ACC112 (cell line): ENCODE measurements at regions not wholly inside any gene's neighbourhood (a gene's known extent, or its start where the extent isn't known, plus 50 kb on each side); places are given as distances from the start of the nearest gene placed in this dataset.
A peak's percentile ranks its signal among the peaks of the same experiment; 100 is the strongest.

Experiments used
- H2AFZ ChIP-seq: fragments of 200-600 bp; sonication (generic); one replicate; pipeline ENCODE4 v1.6.0; 2017; ENCODE audit warnings: antibody characterized with exemption, low read length; ENCODE audit not compliant: unreplicated experiment
- H3K27ac ChIP-seq: fragments of 200-600 bp; sonication (generic); 2 replicates; pipeline ENCODE4 v1.5.1; 2014; ENCODE audit warnings: low read depth, mild to moderate bottlenecking, antibody characterized with exemption, low read length, moderate library complexity
- H3K27me3 ChIP-seq: fragments of 200-600 bp; sonication (generic); 2 replicates; pipeline ENCODE4 v1.6.1; 2014; ENCODE audit warnings: mild to moderate bottlenecking, antibody characterized with exemption, low read length, moderate library complexity, mixed read lengths; ENCODE audit not compliant: insufficient read depth
- H3K36me3 ChIP-seq: fragments of 200-600 bp; sonication (generic); 2 replicates; pipeline ENCODE4 v1.6.1; 2016; ENCODE audit warnings: mild to moderate bottlenecking, antibody characterized with exemption, low read length, moderate library complexity, mixed read lengths; ENCODE audit not compliant: insufficient read depth
- H3K4me1 ChIP-seq: fragments of 200-600 bp; sonication (generic); one replicate; pipeline ENCODE4 v1.6.1; 2016; ENCODE audit warnings: low read length, mixed read lengths; ENCODE audit not compliant: insufficient read depth, unreplicated experiment, control insufficient read depth
- H3K4me3 ChIP-seq: fragments of 200-600 bp; sonication (generic); 2 replicates; pipeline ENCODE4 v1.5.1; 2014; ENCODE audit warnings: mild to moderate bottlenecking, low read depth, low read length
- H3K79me2 ChIP-seq: fragments of 200-600 bp; sonication (generic); one replicate; pipeline ENCODE4 v1.6.0; 2016; ENCODE audit warnings: low read length; ENCODE audit not compliant: control insufficient read depth, unreplicated experiment, insufficient read depth

- no peak overlapping the region for H2AFZ ChIP-seq
- no peak overlapping the region for H3K4me3 ChIP-seq
- no peak overlapping the region for H3K27ac ChIP-seq
- H3K27me3 ChIP-seq: no peaks in the 10 kb centered on the region
- H3K36me3 ChIP-seq: no peaks in the 10 kb centered on the region
- H3K4me1 ChIP-seq: no peaks in the 10 kb centered on the region
- no peaks in the 10 kb centered on the region for H3K79me2 ChIP-seq
These were observed 380.7 kb upstream of the KCNMB2 start for GRCh38 chr3:178155521-178155920.

- no peaks in the 10 kb centered on the region for H3K79me2 ChIP-seq
- no peaks in the 10 kb centered on the region for H3K27me3 ChIP-seq
These were observed 379.9 kb upstream of the KCNMB2 start for GRCh38 chr3:178156301-178156700.

GRCh38 chr3:178159691-178160220 lies 376.5 kb upstream of the KCNMB2 start:
- Histone ChIP-seq H3K79me2 (no peaks in the 10 kb centered on the region), H3K4me3 (no peak overlapping the region), H3K27ac (no peak overlapping the region), H3K4me1 (no peaks in the 10 kb centered on the region), H3K27me3 (no peaks in the 10 kb centered on the region), H2AFZ (no peak overlapping the region), H3K36me3 (no peaks in the 10 kb centered on the region)

More at GRCh38 chr3:178156301-178156700, 379.9 kb upstream of the KCNMB2 start:
- Histone ChIP-seq H3K36me3 (no peaks in the 10 kb centered on the region), H3K27ac (no peak overlapping the region), H2AFZ (peak overlapping the region; percentile 60), H3K4me3 (no peak overlapping the region), H3K4me1 (no peaks in the 10 kb centered on the region)

- Histone ChIP-seq H2AFZ (no peak overlapping the region), H3K27me3 (no peaks in the 10 kb centered on the region), H3K4me1 (peaks cover 45% of the 10 kb centered on the region), H3K4me3 (no peak overlapping the region), H3K79me2 (no peaks in the 10 kb centered on the region), H3K36me3 (no peaks in the 10 kb centered on the region), H3K27ac (peak overlapping the region; percentile 91)
These were observed 366.8 kb upstream of the KCNMB2 start for GRCh38 chr3:178169421-178169820.

GRCh38 chr3:178170698-178171535 lies 365.3 kb upstream of the KCNMB2 start:
- Histone ChIP-seq H2AFZ (no peak overlapping the region), H3K79me2 (no peaks in the 10 kb centered on the region), H3K27me3 (no peaks in the 10 kb centered on the region), H3K4me1 (peaks cover 53% of the 10 kb centered on the region), H3K4me3 (peak overlapping the region; percentile 8; the same call in 1 of the 2 replicates), H3K27ac (peak overlapping the region; percentile 91), H3K36me3 (no peaks in the 10 kb centered on the region)

- Histone ChIP-seq H3K27me3 (no peaks in the 10 kb centered on the region), H3K36me3 (no peaks in the 10 kb centered on the region), H3K27ac (peak overlapping the region; percentile 91; the same call in 1 of the 2 replicates), H3K4me3 (no peak overlapping the region), H3K4me1 (peaks cover 53% of the 10 kb centered on the region), H3K79me2 (no peaks in the 10 kb centered on the region), H2AFZ (no peak overlapping the region)
These were observed 364.1 kb upstream of the KCNMB2 start for GRCh38 chr3:178172121-178172520.

GRCh38 chr3:178174201-178174915 lies 361.9 kb upstream of the KCNMB2 start:
- H3K79me2 ChIP-seq: no peaks in the 10 kb centered on the region
- H3K4me3 ChIP-seq: no peak overlapping the region
- no peaks in the 10 kb centered on the region for H3K36me3 ChIP-seq
- H3K4me1 ChIP-seq: peaks cover 41% of the 10 kb centered on the region
- H3K27ac ChIP-seq: no peak overlapping the region
- no peaks in the 10 kb centered on the region for H3K27me3 ChIP-seq
- H2AFZ ChIP-seq: no peak overlapping the region

- Histone ChIP-seq H3K4me1 (no peaks in the 10 kb centered on the region), H3K79me2 (no peaks in the 10 kb centered on the region)
These were observed 355.1 kb upstream of the KCNMB2 start for GRCh38 chr3:178181088-178181487.

GRCh38 chr3:178181784-178182183 lies 354.5 kb upstream of the KCNMB2 start:
- Histone ChIP-seq H3K27me3 (no peaks in the 10 kb centered on the region), H2AFZ (no peak overlapping the region)

More at GRCh38 chr3:178181088-178181487, 355.1 kb upstream of the KCNMB2 start:
- Histone ChIP-seq H3K4me3 (no peak overlapping the region), H2AFZ (no peak overlapping the region), H3K27me3 (no peaks in the 10 kb centered on the region), H3K36me3 (no peaks in the 10 kb centered on the region), H3K27ac (no peak overlapping the region)

GRCh38 chr3:178182337-178182779 lies 353.9 kb upstream of the KCNMB2 start:
- Histone ChIP-seq H3K4me1 (no peaks in the 10 kb centered on the region), H3K79me2 (no peaks in the 10 kb centered on the region), H3K36me3 (no peaks in the 10 kb centered on the region), H3K27ac (no peak overlapping the region), H3K4me3 (no peak overlapping the region), H2AFZ (peak overlapping the region; percentile 39), H3K27me3 (no peaks in the 10 kb centered on the region)

More at GRCh38 chr3:178181784-178182183, 354.5 kb upstream of the KCNMB2 start:
- no peak overlapping the region for H3K4me3 ChIP-seq
- no peaks in the 10 kb centered on the region for H3K36me3 ChIP-seq
- no peak overlapping the region for H3K27ac ChIP-seq
- H3K4me1 ChIP-seq: no peaks in the 10 kb centered on the region
- no peaks in the 10 kb centered on the region for H3K79me2 ChIP-seq
